Liver (tissue), 8 donors: ENCODE measurements at regions not wholly inside any gene's neighbourhood (a gene's known extent, or its start where the extent isn't known, plus 50 kb on each side); places are given as distances from the start of the nearest gene placed in this dataset.

Source experiments
- DNase-seq: peaks from one replicate; pipeline ENCODE4 v3.0.0-alpha.2; 2017; ENCODE audit warnings: low spot score
- H3K27ac ChIP-seq, 2 donors: one replicate each; pipeline ENCODE4 v1.7.0; 2013; ENCODE audit warnings: inconsistent platforms in 2 of 2, low read length in 2 of 2, control low read depth in 1 of 2, low read depth in 1 of 2, mild to moderate bottlenecking in 1 of 2
- H3K27me3 ChIP-seq, 4 donors: one replicate each; pipeline versions ENCODE4 v1.6.1 to v1.7.0; 2013; ENCODE audit warnings: low read length in 3 of 4, inconsistent platforms in 1 of 4, mild to moderate bottlenecking in 1 of 4, moderate library complexity in 1 of 4; ENCODE audit not compliant: control insufficient read depth in 4 of 4, insufficient read depth in 4 of 4
- H3K36me3 ChIP-seq, 4 donors: one replicate each; pipeline versions ENCODE4 v1.6.1 to v1.7.0; 2013; ENCODE audit warnings: low read length in 3 of 4, mild to moderate bottlenecking in 3 of 4, low read depth in 1 of 4, moderate library complexity in 1 of 4; ENCODE audit not compliant: control insufficient read depth in 4 of 4, insufficient read depth in 3 of 4
- H3K4me1 ChIP-seq, 4 donors: one replicate each; pipeline versions ENCODE4 v1.6.1 to v1.7.0; 2013; ENCODE audit warnings: low read length in 3 of 4, mild to moderate bottlenecking in 3 of 4, moderate library complexity in 1 of 4; ENCODE audit not compliant: control insufficient read depth in 4 of 4, insufficient read depth in 4 of 4
- H3K4me3 ChIP-seq, 3 donors: one replicate each; pipeline versions ENCODE4 v1.6.1 to v1.7.0; 2013; ENCODE audit warnings: low read length in 3 of 3, control low read depth in 1 of 3, low read depth in 1 of 3, mild to moderate bottlenecking in 1 of 3
- H3K9ac ChIP-seq, 2 donors: one replicate each; pipeline ENCODE4 v1.7.0; 2013; ENCODE audit warnings: low read length in 2 of 2, mild to moderate bottlenecking in 2 of 2, moderate library complexity in 2 of 2, control low read depth in 1 of 2, low read depth in 1 of 2
- H3K9me3 ChIP-seq, 4 donors: one replicate each; pipeline versions ENCODE4 v1.6.1 to v1.7.0; 2013; ENCODE audit warnings: low read length in 3 of 4; ENCODE audit not compliant: control insufficient read depth in 4 of 4
- ATF3 ChIP-seq: IDR thresholded peaks from 2 replicates; pipeline ENCODE4 v1.6.1; 2016; ENCODE audit warnings: antibody characterized with exemption
- CTCF ChIP-seq: fragments of 150-350 bp; IDR thresholded peaks from 2 replicates; pipeline ENCODE4 v1.5.1; 2017; ENCODE audit warnings: improper control_type of control experiment, low read depth, low read length; ENCODE audit not compliant: missing input control
- EGR1 ChIP-seq, 2 donors: IDR thresholded peaks; 2 replicates each; pipeline ENCODE4 v1.6.1; 2016 to 2018; ENCODE audit warnings: antibody characterized with exemption in 2 of 2, low read depth in 2 of 2
- FOXA1 ChIP-seq: IDR thresholded peaks from 2 replicates; pipeline ENCODE4 v1.6.1; 2016; ENCODE audit warnings: antibody characterized with exemption
- FOXA2 ChIP-seq: IDR thresholded peaks from 2 replicates; pipeline ENCODE4 v1.6.1; 2016; ENCODE audit warnings: antibody characterized with exemption
- GABPA ChIP-seq, 2 donors: IDR thresholded peaks in 1 of 2; conservative IDR thresholded peaks in 1 of 2; 2 replicates each; pipeline ENCODE4 v1.6.1; 2016; ENCODE audit warnings: antibody characterized with exemption in 2 of 2, mild to moderate bottlenecking in 1 of 2, moderate library complexity in 1 of 2
- HNF4A ChIP-seq, 2 donors: conservative IDR thresholded peaks; 2 replicates each; pipeline ENCODE4 v1.6.1; 2016; ENCODE audit warnings: antibody characterized with exemption in 2 of 2, mild to moderate bottlenecking in 2 of 2
- HNF4G ChIP-seq: IDR thresholded peaks from 2 replicates; pipeline ENCODE4 v1.6.1; 2016; ENCODE audit warnings: antibody characterized with exemption
- JUND ChIP-seq, 2 donors: IDR thresholded peaks; 2 replicates each; pipeline ENCODE4 v1.6.1; 2016; ENCODE audit warnings: antibody characterized with exemption in 2 of 2
- MAX ChIP-seq: IDR thresholded peaks from 2 replicates; pipeline ENCODE4 v1.6.1; 2016; ENCODE audit warnings: antibody characterized with exemption
- NR2F2 ChIP-seq: IDR thresholded peaks from 2 replicates; pipeline ENCODE4 v1.6.1; 2016; ENCODE audit warnings: antibody characterized with exemption
- RAD21 ChIP-seq, 2 donors: IDR thresholded peaks; 2 replicates each; pipeline ENCODE4 v1.6.1; 2016; ENCODE audit warnings: antibody characterized with exemption in 2 of 2, mild to moderate bottlenecking in 2 of 2
- RXRA ChIP-seq, 2 donors: IDR thresholded peaks; 2 replicates each; pipeline ENCODE4 v1.6.1; 2017 to 2018; ENCODE audit warnings: antibody characterized with exemption in 2 of 2, mild to moderate bottlenecking in 1 of 2
- SP1 ChIP-seq: IDR thresholded peaks from 2 replicates; pipeline ENCODE4 v1.6.1; 2018; ENCODE audit warnings: antibody characterized with exemption, mild to moderate bottlenecking
- TAF1 ChIP-seq: conservative IDR thresholded peaks from 2 replicates; pipeline ENCODE4 v1.6.1; 2016; ENCODE audit warnings: antibody characterized with exemption, mild to moderate bottlenecking
- YY1 ChIP-seq: IDR thresholded peaks from 2 replicates; pipeline ENCODE4 v1.6.1; 2016; ENCODE audit warnings: antibody characterized with exemption, mild to moderate bottlenecking
- ZBTB33 ChIP-seq: IDR thresholded peaks from 2 replicates; pipeline ENCODE4 v1.6.1; 2016; ENCODE audit warnings: antibody characterized with exemption
- WGBS: extraction: QIAGEN DNeasy Blood & Tissue Kit; methylation state at CpG from one replicate; pipeline ENCODE4 v1.1.7; 2013; 5-methylcytosine and 5-hydroxymethylcytosine counted together
- TF ChIP-seq, protein P1 (sequence below): IDR thresholded peaks from 2 replicates; pipeline ENCODE4 v1.6.1; 2016; ENCODE audit warnings: antibody characterized with exemption, mild to moderate bottlenecking
- donor health status: healthy.
- donor health status: healthy.
- donor health status: healthy.
- donor health status: healthy.
- donor health status: healthy.

DNA sequence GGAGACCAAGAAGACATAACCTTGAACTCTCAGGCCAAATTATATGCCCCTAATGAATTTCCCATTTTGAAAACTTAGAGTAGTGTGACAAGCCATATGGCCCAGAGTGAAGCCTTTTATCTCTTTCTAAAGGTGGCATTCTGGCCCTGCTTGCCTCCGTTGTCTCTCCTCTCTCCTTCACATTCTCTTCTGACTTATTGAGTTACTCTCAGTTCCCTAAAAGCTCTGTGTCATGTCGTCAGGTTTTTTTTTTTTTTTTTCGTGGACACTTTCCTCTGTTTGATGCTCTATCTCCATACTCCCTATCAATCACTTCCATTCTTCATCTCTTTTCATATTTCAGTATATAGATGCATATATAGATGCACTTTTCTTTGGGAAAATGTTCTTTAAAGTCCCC, 128.1 kb upstream of the RPRM start:
- Histone ChIP-seq H3K36me3 (no peaks in the 10 kb centered on the region), H3K9me3 (no peaks in the 10 kb centered on the region), H3K9ac (no peak overlapping the region), H3K27me3 (no peaks in the 10 kb centered on the region), H3K4me3 (no peak overlapping the region), H3K27ac (no peak overlapping the region), H3K4me1 (no peaks in the 10 kb centered on the region)
- DNase-seq, result no peak
- WGBS, result 53% methylated on average over 3 of the region's 3 CpGs
- TF ChIP-seq RAD21 (IDR thresholded peaks at IDR 0.05), result no peak
- no peak for TF ChIP-seq NR2F2
- TF ChIP-seq ZBTB33, result no peak
- TF ChIP-seq JUND (IDR thresholded peaks at IDR 0.05), result no peak
- no peak for TF ChIP-seq FOXA2
- no peak for TF ChIP-seq SP1
- TF ChIP-seq TAF1, result no peak
- no peak for TF ChIP-seq FOXA1
- TF ChIP-seq ATF3, result no peak

GRCh38 chr2:153622285-153622684, 143.7 kb upstream of the RPRM start:
- Histone ChIP-seq H3K4me1 (no peaks in the 10 kb centered on the region), H3K4me3 (no peak overlapping the region), H3K27ac (no peak overlapping the region), H3K27me3 (no peaks in the 10 kb centered on the region), H3K9me3 (peaks cover 0 to 2% (median 0%) of the 10 kb centered on the region in 4 donors), H3K9ac (no peak overlapping the region), H3K36me3 (no peaks in the 10 kb centered on the region)
- WGBS, result 71% methylated on average over 4 of the region's 4 CpGs
- no peak for TF ChIP-seq NR2F2
- TF ChIP-seq EGR1 (IDR thresholded peaks at IDR 0.05; ENCODE audit: low read depth in 2 of 2), result no peak
- no peak for TF ChIP-seq HNF4G
- no peak for TF ChIP-seq TAF1
- DNase-seq, result no peak

GRCh38 chr2:153623020-153623419, 144.5 kb upstream of the RPRM start:
- no peak overlapping the region for H3K4me3 ChIP-seq
- no peaks in the 10 kb centered on the region for H3K4me1 ChIP-seq
- no peak overlapping the region for H3K27ac ChIP-seq
- DNase-seq, result no peak
- H3K36me3 ChIP-seq, result no peaks in the 10 kb centered on the region
- no peak overlapping the region for H3K9ac ChIP-seq
- H3K9me3 ChIP-seq, result peaks cover 0 to 2% (median 0%) of the 10 kb centered on the region in 4 donors
- 25% methylated on average over 1 of the region's 1 CpG for WGBS
- no peak for TF ChIP-seq NR2F2
- TF ChIP-seq HNF4A (conservative IDR thresholded peaks at IDR 0.05), result no peak
- TF ChIP-seq ATF3, result no peak
- TF ChIP-seq MAX, result no peak
- no peak for TF ChIP-seq RXRA (IDR thresholded peaks at IDR 0.05)
- no peak for TF ChIP-seq CTCF
- TF ChIP-seq JUND (IDR thresholded peaks at IDR 0.05), result no peak
- TF ChIP-seq SP1, result no peak
- no peak for TF ChIP-seq EGR1 (IDR thresholded peaks at IDR 0.05; ENCODE audit: low read depth in 2 of 2)
- TF ChIP-seq FOXA2, result no peak
- TF ChIP-seq ZBTB33, result no peak
- TF ChIP-seq YY1, result no peak
- TF ChIP-seq FOXA1, result no peak
- no peak for TF ChIP-seq RAD21 (IDR thresholded peaks at IDR 0.05)
- TF ChIP-seq TAF1, result no peak
- no peak for TF ChIP-seq GABPA (IDR thresholded peaks at IDR 0.05 in 1 of 2, conservative IDR thresholded peaks at IDR 0.05 in 1 of 2)
- TF ChIP-seq, protein P1, sequence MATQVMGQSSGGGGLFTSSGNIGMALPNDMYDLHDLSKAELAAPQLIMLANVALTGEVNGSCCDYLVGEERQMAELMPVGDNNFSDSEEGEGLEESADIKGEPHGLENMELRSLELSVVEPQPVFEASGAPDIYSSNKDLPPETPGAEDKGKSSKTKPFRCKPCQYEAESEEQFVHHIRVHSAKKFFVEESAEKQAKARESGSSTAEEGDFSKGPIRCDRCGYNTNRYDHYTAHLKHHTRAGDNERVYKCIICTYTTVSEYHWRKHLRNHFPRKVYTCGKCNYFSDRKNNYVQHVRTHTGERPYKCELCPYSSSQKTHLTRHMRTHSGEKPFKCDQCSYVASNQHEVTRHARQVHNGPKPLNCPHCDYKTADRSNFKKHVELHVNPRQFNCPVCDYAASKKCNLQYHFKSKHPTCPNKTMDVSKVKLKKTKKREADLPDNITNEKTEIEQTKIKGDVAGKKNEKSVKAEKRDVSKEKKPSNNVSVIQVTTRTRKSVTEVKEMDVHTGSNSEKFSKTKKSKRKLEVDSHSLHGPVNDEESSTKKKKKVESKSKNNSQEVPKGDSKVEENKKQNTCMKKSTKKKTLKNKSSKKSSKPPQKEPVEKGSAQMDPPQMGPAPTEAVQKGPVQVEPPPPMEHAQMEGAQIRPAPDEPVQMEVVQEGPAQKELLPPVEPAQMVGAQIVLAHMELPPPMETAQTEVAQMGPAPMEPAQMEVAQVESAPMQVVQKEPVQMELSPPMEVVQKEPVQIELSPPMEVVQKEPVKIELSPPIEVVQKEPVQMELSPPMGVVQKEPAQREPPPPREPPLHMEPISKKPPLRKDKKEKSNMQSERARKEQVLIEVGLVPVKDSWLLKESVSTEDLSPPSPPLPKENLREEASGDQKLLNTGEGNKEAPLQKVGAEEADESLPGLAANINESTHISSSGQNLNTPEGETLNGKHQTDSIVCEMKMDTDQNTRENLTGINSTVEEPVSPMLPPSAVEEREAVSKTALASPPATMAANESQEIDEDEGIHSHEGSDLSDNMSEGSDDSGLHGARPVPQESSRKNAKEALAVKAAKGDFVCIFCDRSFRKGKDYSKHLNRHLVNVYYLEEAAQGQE, result no peak
- H3K27me3 ChIP-seq, result no peaks in the 10 kb centered on the region
